ENCODE measurements at regions not wholly inside any gene's neighbourhood (a gene's known extent, or its start where the extent isn't known, plus 50 kb on each side); places are given as distances from the start of the nearest gene placed in this dataset.

- no peak for TF ChIP-seq POLR2A (IDR thresholded peaks at IDR 0.05)
- no peak for TF ChIP-seq CTCF (IDR thresholded peaks at IDR 0.05 in 8 of 11, conservative IDR thresholded peaks at IDR 0.05 in 3 of 11)
- no peak for TF ChIP-seq POLR2AphosphoS5 (IDR thresholded peaks at IDR 0.05)
Observed at GRCh38 chr3:78293284-78293683, 1253.4 kb downstream of the ROBO2 start.
